MM.1S (cell line): ENCODE measurements at regions not wholly inside any gene's neighbourhood (a gene's known extent, or its start where the extent isn't known, plus 50 kb on each side); places are given as distances from the start of the nearest gene placed in this dataset.

ENCODE experiments used
- DNase-seq: peaks from one replicate; pipeline ENCODE4 v3.0.0-alpha.2; 2015
- H2AFZ ChIP-seq: fragments of 300-600 bp; sonication (generic); 2 replicates; pipeline ENCODE4 v1.6.0; 2016; ENCODE audit warnings: antibody characterized with exemption, low read length
- H3F3A ChIP-seq: fragments of 300-600 bp; sonication (generic); 2 replicates; pipeline ENCODE4 v1.6.1; 2016; ENCODE audit warnings: mild to moderate bottlenecking, antibody characterized with exemption, low read length, moderate library complexity, mixed read lengths; ENCODE audit not compliant: insufficient read depth
- H3K27ac ChIP-seq: fragments of 300-600 bp; sonication (generic); 2 replicates; pipeline ENCODE4 v1.5.1; 2016; ENCODE audit warnings: mild to moderate bottlenecking, low read length
- H3K27me3 ChIP-seq: fragments of 300-600 bp; sonication (generic); replicated peaks from 2 replicates; pipeline ENCODE4 v1.6.0; 2016; ENCODE audit warnings: low read length; ENCODE audit not compliant: insufficient read depth
- H3K36me3 ChIP-seq: fragments of 300-600 bp; sonication (generic); replicated peaks from 2 replicates; pipeline ENCODE4 v1.6.1; 2016; ENCODE audit warnings: mild to moderate bottlenecking, low read length, mixed read lengths; ENCODE audit not compliant: insufficient read depth
- H3K4me1 ChIP-seq: fragments of 300-600 bp; sonication (generic); 2 replicates; pipeline ENCODE4 v1.6.1; 2016; ENCODE audit warnings: low read length, mixed read lengths
- H3K4me2 ChIP-seq: fragments of 300-600 bp; sonication (generic); 2 replicates; pipeline ENCODE4 v1.6.0; 2016; ENCODE audit warnings: low read depth, low read length
- H3K4me3 ChIP-seq: fragments of 300-600 bp; sonication (generic); 2 replicates; pipeline ENCODE4 v1.5.1; 2016; ENCODE audit warnings: low read length, mixed read lengths
- H3K79me2 ChIP-seq: fragments of 300-600 bp; sonication (generic); 2 replicates; pipeline ENCODE4 v1.6.1; 2016; ENCODE audit warnings: mixed run types, low read length, mixed read lengths
- H3K9ac ChIP-seq: fragments of 300-600 bp; sonication (generic); 2 replicates; pipeline ENCODE4 v1.6.1; 2016; ENCODE audit warnings: low read length, mixed read lengths
- H3K9me2 ChIP-seq: fragments of 300-600 bp; sonication (generic); replicated peaks from 2 replicates; pipeline ENCODE4 v1.6.1; 2016; ENCODE audit warnings: mild to moderate bottlenecking, low read length, mixed read lengths; ENCODE audit not compliant: insufficient read depth
- H3K9me3 ChIP-seq: fragments of 300-600 bp; sonication (generic); replicated peaks from 2 replicates; pipeline ENCODE4 v1.6.1; 2016; ENCODE audit warnings: mild to moderate bottlenecking, low read length, mixed read lengths; ENCODE audit not compliant: insufficient read depth
- H4K20me1 ChIP-seq: fragments of 300-600 bp; sonication (generic); 2 replicates; pipeline ENCODE4 v1.6.1; 2016; ENCODE audit warnings: mild to moderate bottlenecking, low read length, moderate library complexity, mixed read lengths; ENCODE audit not compliant: insufficient read depth
- EZH2 ChIP-seq: fragments of 300-600 bp; sonication (generic); optimal IDR thresholded peaks from 2 replicates; pipeline ENCODE3; 2017; ENCODE audit warnings: low read depth, mild to moderate bottlenecking, antibody characterized with exemption, low read length, mixed read lengths
- EZH2phosphoT487 ChIP-seq: fragments of 300-600 bp; sonication (generic); IDR thresholded peaks from 2 replicates; pipeline ENCODE4 v1.6.1; 2018; ENCODE audit warnings: antibody characterized with exemption, low read length
- TF ChIP-seq, protein P1 (sequence below): fragments of 300-600 bp; sonication (generic); IDR thresholded peaks from 2 replicates; pipeline ENCODE4 v1.5.1; 2016; ENCODE audit warnings: antibody characterized with exemption, low read length, mixed read lengths

DNA sequence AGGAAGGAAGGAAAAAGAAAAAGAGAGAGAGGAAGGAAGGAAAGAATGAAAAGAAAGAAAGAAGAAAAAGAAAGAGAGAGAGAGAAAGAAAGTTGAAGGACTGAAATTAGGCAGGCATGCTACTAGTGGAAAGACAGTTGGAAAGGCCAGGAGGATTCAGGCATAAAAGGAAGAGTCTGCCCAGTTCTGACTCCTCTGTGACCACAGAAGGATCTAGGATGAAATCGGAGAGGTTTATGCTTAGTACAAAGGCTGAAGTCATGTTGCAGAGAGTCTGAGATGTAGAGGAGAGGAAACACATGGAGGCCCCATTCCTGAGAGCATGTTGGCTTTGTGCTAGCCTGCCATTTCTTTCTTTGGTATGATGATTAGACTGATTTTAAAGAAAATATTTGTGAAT, 246.5 kb upstream of the ARGLU1 start:
- no peaks in the 10 kb centered on the region for H3F3A ChIP-seq
- TF ChIP-seq, protein P1, sequence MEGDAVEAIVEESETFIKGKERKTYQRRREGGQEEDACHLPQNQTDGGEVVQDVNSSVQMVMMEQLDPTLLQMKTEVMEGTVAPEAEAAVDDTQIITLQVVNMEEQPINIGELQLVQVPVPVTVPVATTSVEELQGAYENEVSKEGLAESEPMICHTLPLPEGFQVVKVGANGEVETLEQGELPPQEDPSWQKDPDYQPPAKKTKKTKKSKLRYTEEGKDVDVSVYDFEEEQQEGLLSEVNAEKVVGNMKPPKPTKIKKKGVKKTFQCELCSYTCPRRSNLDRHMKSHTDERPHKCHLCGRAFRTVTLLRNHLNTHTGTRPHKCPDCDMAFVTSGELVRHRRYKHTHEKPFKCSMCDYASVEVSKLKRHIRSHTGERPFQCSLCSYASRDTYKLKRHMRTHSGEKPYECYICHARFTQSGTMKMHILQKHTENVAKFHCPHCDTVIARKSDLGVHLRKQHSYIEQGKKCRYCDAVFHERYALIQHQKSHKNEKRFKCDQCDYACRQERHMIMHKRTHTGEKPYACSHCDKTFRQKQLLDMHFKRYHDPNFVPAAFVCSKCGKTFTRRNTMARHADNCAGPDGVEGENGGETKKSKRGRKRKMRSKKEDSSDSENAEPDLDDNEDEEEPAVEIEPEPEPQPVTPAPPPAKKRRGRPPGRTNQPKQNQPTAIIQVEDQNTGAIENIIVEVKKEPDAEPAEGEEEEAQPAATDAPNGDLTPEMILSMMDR, result no peak
- TF ChIP-seq EZH2, result no peak
- TF ChIP-seq EZH2phosphoT487, result no peak
- H3K4me1 ChIP-seq, result no peaks in the 10 kb centered on the region
- H3K27ac ChIP-seq, result no peak overlapping the region
- no peaks in the 10 kb centered on the region for H4K20me1 ChIP-seq
- DNase-seq, result no peak
- no peaks in the 10 kb centered on the region for H3K79me2 ChIP-seq
- no peaks in the 10 kb centered on the region for H3K36me3 ChIP-seq
- no peak overlapping the region for H3K4me2 ChIP-seq
- no peak overlapping the region for H2AFZ ChIP-seq
- no peaks in the 10 kb centered on the region for H3K9me3 ChIP-seq
- no peak overlapping the region for H3K9ac ChIP-seq
- no peak overlapping the region for H3K4me3 ChIP-seq
- H3K27me3 ChIP-seq, result no peaks in the 10 kb centered on the region
- no peaks in the 10 kb centered on the region for H3K9me2 ChIP-seq

DNA sequence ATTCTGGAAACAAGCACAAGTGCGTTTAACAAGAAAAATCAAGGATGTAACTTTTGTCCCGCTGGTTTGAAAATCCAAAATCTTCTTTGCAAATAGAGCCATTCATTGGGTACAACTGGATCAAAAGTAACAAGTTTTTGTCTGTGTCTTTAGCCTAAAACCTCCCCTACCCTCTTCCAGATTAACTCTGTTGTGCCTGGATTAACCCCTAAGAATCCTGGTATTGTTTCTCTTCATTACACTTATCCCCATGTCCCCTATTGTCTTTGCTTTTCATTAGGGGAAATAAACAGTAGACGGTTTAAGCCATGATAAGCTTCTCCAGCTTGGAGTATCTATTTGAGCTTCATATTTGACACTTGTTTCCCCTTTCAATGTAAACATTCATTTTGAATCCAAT, 242.1 kb upstream of the ARGLU1 start:
- Histone ChIP-seq H3K27ac (no peak overlapping the region), H3K79me2 (no peaks in the 10 kb centered on the region), H3K9me3 (no peaks in the 10 kb centered on the region), H3K27me3 (no peaks in the 10 kb centered on the region; the same call in 1 of the 2 replicates), H4K20me1 (no peaks in the 10 kb centered on the region), H3K4me2 (no peak overlapping the region), H3K9me2 (no peaks in the 10 kb centered on the region), H3K4me3 (no peak overlapping the region), H3K36me3 (no peaks in the 10 kb centered on the region), H3F3A (no peaks in the 10 kb centered on the region), H3K9ac (no peak overlapping the region), H3K4me1 (no peaks in the 10 kb centered on the region), H2AFZ (no peak overlapping the region)
- TF ChIP-seq, protein P1, result no peak
- TF ChIP-seq EZH2phosphoT487, result no peak
- no peak for TF ChIP-seq EZH2
- DNase-seq, result no peak

DNA sequence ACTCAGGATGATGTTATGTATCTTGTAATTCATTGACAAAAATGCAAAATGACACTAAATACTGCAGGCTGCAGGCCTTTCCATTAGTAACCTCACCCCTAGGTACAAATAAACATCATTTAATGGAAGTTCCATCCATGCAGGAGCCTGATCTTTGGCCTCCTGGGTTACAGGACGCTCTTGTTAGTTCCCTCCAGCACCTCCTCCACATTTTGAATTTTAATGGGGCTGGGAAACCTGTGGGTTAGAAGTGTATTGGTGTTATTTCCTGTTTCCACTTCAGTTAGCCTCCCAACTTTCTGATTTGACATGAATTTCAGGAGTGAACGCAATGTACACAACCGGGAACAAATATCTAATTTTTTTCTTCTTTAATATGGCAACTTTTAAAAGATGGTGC, 237.1 kb upstream of the ARGLU1 start:
- Histone ChIP-seq H3K4me1 (no peaks in the 10 kb centered on the region), H4K20me1 (no peaks in the 10 kb centered on the region), H2AFZ (no peak overlapping the region), H3F3A (no peaks in the 10 kb centered on the region), H3K79me2 (no peaks in the 10 kb centered on the region), H3K9me3 (no peaks in the 10 kb centered on the region), H3K27ac (no peak overlapping the region), H3K27me3 (no peaks in the 10 kb centered on the region; the same call in 1 of the 2 replicates), H3K36me3 (no peaks in the 10 kb centered on the region), H3K4me3 (no peak overlapping the region), H3K4me2 (no peak overlapping the region), H3K9ac (no peak overlapping the region), H3K9me2 (no peaks in the 10 kb centered on the region)
- no peak for DNase-seq
- TF ChIP-seq EZH2phosphoT487, result no peak
- no peak for TF ChIP-seq EZH2
- TF ChIP-seq, protein P1, result no peak
